Fibroblast of pulmonary artery (primary cell): ENCODE measurements at regions not wholly inside any gene's neighbourhood (a gene's known extent, or its start where the extent isn't known, plus 50 kb on each side); places are given as distances from the start of the nearest gene placed in this dataset.

Experiments
- DNase-seq: peaks from one replicate; pipeline ENCODE4 v3.0.0-alpha.2; 2010; ENCODE audit warnings: low read depth
- H3K4me3 ChIP-seq: replicated peaks from 2 replicates; pipeline ENCODE4 v1.5.1; 2011; ENCODE audit warnings: low read depth, mild to moderate bottlenecking, control low read depth, low read length, moderate library complexity
- CTCF ChIP-seq: IDR thresholded peaks from 2 replicates; pipeline ENCODE4 v1.5.1; 2011; ENCODE audit warnings: mild to moderate bottlenecking, control low read depth, low read length, inconsistent platforms; ENCODE audit errors: missing control alignments

GRCh38 chr6:26296556-26296856 is 68.5 kb upstream of the BTN3A2 start:
- no peak for TF ChIP-seq CTCF
- H3K4me3 ChIP-seq, result no peak overlapping the region
- no peak for DNase-seq

GRCh38 chr6:26296857-26297648 is 67.9 kb upstream of the BTN3A2 start:
- H3K4me3 ChIP-seq, result no peak overlapping the region
- no peak for DNase-seq
- TF ChIP-seq CTCF, result no peak

- peak overlapping the region; percentile 3 for H3K4me3 ChIP-seq
- no peak for DNase-seq
- no peak for TF ChIP-seq CTCF
These were observed 65.5 kb upstream of the BTN3A2 start for GRCh38 chr6:26299286-26300042.

- TF ChIP-seq CTCF, result no peak
- no peak for DNase-seq
- H3K4me3 ChIP-seq, result no peak overlapping the region
These were observed 65.0 kb upstream of the BTN3A2 start for GRCh38 chr6:26300043-26300331.

- no peak for TF ChIP-seq CTCF
- DNase-seq, result no peak
- no peak overlapping the region for H3K4me3 ChIP-seq
These were observed 64.6 kb upstream of the BTN3A2 start for GRCh38 chr6:26300359-26300758.

GRCh38 chr6:26300828-26301227 is 64.2 kb upstream of the BTN3A2 start:
- TF ChIP-seq CTCF, result no peak
- no peak overlapping the region for H3K4me3 ChIP-seq
- DNase-seq, result no peak

- no peak for DNase-seq
- no peak for TF ChIP-seq CTCF
- no peak overlapping the region for H3K4me3 ChIP-seq
These were observed 63.4 kb upstream of the BTN3A2 start for GRCh38 chr6:26301638-26302037.
